Ureter (tissue), 1 donor: ENCODE measurements at regions not wholly inside any gene's neighbourhood (a gene's known extent, or its start where the extent isn't known, plus 50 kb on each side); places are given as distances from the start of the nearest gene placed in this dataset.

Experiments
- DNase-seq: peaks from one replicate; pipeline ENCODE4 v3.0.0-alpha.2; 2020; ENCODE audit warnings: low spot score
- donor health status: DM: yes; HTN: yes; CAD: no.

DNA sequence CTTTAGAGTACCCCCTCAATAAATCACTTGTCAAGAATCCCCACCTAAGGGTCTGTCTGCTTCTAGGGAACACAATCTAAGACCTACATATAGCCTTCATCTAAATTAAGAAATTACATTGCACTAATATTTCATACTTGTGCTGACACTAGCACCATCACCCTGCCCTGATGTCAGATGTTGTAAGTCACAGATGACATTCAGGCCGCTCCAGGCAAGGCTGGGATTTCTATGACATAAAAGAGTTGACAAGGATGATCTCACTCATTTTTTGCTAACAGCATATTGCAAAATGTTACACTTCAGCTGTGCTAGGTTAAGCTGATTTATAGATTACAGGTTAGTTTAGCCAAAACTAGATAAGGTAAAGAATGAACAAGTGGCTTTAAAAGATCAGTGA is 372.5 kb upstream of the GRIA1 start:
- no peak for DNase-seq

DNA sequence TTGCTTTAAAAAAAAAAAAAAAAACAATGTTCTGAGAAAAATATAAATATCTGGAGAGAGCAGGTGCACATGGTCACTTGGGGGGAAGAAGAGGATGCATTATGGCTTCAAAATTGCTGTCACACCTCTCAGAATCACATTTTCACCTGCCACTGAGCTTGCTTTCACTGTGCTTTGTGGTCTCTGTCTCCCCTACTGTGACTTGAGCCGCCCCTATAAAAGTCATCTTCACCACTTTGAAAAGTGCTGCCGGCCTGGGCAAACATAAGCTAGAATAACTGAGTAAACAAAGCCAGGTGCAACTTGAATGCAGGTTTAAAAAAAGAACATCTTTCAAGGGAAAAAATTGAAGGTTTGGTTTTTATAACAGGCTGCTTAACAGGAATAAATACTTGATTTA is 368.1 kb upstream of the GRIA1 start:
- DNase-seq: no peak

- no peak for DNase-seq
These were observed 360.2 kb upstream of the GRIA1 start for GRCh38 chr5:153130296-153130695.

DNA sequence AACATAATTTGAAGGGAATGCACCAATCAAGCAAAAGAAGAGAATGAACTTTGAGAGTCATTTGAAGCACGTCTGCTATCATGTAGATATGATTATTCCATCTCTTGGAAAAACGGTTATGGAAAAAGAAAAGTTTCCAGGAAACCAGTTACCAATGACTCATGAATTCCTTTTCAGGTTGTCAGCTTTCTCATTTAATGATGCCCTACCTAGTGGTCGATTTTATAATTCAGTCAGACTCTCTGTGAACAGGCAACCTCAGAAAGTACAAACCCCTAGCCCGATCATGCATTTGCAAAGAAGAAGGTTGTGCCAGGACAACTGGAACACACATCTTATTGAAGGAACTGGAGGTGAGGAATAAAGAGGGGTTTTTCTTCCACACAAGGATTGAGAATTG is 355.1 kb upstream of the GRIA1 start:
- DNase-seq: no peak

DNA sequence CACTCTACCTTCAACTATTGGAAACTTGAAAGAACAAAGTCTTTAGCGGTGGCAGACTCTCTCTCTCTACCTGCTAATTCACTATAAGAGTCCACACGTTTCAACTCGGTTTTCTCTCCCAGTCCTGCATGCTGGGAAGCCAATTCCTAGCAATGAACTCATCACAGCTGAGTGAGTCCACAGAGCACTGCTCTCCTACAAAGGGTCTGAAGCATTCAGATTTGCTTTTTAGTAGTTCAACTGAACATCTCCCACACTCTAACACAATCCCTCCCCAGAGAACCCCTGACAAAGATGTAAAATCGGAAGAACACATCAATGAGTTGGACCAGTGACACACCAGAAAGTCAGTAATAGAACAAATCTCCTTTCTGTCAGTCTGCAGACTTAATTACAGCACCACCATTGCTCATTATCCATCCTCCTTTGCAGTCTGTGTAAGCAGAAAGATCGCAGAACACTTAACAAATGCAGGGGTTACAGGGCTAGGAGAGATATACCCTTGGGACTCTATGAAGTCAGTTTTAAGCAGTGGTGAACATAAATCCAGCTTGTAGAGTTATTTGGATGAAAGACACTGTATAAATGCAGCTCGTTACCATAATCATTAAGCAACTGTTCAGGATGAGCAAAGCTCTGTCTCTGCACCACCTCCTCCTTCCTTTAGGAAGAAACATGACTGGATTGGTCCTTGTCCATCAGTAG is 353.4 kb upstream of the GRIA1 start:
- DNase-seq: no peak

GRCh38 chr5:153147891-153148623 is 342.4 kb upstream of the GRIA1 start:
- no peak for DNase-seq

GRCh38 chr5:153148624-153148976 is 341.9 kb upstream of the GRIA1 start:
- DNase-seq: no peak

DNA sequence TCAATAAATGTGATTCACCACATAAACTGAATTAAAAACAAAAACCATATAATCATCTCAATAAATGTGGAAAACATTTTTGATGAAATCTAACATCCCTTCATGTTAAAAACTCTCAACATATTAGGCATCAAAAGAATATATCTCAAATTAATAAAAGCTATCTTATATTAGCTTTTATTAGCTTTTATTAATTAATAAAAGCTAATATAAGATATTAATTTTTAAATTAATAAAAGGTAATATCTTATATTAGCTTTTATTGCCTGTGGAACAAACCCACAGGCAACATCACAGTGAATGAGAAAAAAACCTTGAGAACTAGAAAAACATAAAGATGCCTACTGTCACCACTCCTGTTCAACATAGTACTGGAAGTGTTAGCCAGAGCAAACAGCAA is 338.9 kb upstream of the GRIA1 start:
- no peak for DNase-seq

- DNase-seq: no peak
These were observed 337.4 kb upstream of the GRIA1 start for GRCh38 chr5:153153086-153153485.

GRCh38 chr5:153157156-153157555 is 333.3 kb upstream of the GRIA1 start:
- DNase-seq: no peak

DNA sequence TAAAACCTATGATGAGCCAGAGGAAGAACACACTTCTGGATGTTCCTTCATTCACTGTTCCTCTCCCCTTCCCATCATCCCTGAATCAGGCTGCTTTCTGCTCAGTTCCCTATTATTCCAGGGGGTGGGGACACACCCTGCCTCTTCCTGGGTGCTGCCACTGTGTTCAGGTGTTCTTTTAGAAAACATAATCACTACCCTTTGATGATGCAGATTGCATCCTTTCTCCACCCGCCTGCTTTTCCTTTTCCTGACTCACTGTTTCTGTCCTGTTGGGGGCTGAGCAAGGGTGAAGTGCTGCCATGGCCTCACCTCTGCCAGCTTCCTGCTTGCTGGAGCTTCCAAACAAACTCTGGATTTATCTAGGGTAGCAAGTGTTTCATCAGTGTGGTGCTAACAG is 331.9 kb upstream of the GRIA1 start:
- no peak for DNase-seq

DNA sequence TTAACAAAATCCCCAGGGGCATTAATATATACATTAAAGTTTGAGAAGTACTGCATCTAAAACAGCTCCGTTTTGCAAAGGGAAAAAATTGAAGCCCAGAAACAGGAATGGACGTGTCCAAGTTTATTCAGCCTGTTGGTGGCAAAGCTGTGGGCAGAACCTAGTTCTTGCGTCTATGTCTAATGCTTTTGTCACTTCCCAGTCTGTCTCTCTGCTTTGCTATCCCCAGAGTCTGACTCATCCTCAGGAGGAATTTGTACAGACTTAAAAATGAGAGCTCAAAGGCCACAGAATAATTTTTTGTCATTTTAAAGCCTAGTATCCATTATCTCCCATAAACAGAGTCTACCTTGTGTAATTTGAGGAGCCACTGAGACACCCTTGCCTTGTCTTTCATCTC is 330.9 kb upstream of the GRIA1 start:
- no peak for DNase-seq

DNA sequence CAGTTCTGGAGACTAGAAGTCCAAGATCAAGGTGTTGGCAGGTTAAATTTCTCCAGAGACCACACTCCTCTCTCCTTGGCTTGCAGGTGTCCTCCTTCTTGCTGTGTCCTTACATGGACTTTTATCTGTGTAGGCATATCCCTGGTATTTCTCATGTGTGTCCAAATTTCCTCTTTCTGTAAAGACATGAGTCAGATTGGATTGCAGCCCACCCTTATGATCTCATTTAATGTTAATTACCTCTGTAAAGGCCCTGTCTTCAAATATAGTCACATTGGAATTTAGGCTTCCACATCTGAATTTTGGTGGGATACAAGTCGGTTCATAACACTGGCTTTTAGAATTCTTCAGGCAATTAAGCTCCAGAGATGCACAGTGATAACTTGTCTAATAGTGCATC is 322.2 kb upstream of the GRIA1 start:
- no peak for DNase-seq

DNA sequence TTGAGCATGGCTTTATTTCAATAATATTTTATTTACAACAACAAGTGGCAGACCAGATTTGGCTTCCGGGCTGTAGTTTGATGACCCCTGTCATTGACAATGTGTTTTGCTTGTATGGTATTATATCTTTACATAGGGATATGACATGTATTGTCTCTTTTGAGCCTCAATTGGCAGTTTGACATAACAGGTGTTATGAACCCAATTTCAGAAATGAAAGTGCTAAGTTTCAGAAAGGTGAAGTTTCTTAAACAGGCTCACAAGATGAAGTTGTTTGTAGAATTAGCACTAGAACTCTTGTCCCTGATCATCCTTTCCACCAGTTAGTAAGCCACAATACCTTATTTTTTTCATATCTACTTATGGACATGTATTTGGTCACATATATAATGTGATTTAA is 303.0 kb upstream of the GRIA1 start:
- DNase-seq: no peak

DNA sequence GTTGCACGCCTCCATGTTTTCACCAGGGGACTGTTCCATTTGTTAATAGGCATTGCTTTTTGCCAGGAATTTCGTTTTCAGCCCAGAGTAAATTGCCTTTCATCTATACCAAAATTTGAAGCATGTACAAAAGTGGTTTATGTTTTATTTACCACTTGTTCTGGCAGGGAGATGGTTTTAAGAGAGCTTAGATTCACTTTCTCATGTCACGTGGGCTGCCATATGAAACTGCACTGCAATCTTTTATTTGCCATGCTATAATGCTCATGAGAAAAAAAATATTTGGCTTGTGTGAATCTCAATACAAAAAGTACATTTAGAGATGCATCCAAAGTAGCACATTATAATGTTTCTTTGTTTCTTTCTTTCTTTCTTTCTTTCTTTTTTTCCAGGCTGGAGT is 284.1 kb upstream of the GRIA1 start:
- DNase-seq: no peak

DNA sequence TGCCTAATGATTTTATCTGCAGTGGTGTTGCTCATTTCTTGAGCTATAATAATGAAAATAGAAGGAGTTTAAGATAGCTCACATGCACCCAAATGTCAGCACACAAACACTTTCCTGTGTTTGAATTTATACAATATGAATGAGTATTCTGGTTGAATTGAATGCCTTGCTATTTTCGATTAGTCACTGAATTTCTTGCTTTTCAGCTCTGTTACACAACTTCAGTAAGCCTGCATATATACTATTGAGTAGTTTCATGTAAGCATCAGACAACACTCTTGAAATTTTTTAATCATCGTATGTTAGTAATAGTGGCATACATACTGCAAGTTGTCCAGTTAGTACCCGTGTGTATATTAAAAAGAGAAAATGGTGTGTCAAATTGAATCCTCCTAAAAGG is 281.5 kb upstream of the GRIA1 start:
- DNase-seq: no peak

- DNase-seq: no peak
These were observed 280.8 kb upstream of the GRIA1 start for GRCh38 chr5:153209687-153210086.

DNA sequence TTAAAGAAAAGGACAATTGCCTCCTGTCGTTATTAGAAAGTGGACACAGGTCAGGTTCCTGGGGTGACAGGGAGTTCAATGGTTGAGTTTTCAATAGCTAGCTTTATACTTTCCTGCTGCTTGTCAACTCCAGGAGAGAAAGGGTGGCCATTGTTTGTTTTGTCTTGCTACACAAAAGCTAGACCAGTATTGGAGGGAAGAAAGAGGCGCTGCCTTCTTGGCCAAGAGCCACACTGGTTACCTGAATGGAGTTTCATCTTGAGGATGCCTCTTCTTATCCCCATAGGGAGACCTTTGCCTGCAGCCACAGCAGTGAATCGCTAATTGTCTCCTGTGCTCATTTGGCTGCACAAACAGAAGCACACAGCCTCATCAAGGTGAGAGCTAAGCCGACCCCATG is 279.4 kb upstream of the GRIA1 start:
- DNase-seq: no peak

- DNase-seq: no peak
These were observed 278.0 kb upstream of the GRIA1 start for GRCh38 chr5:153212471-153212870.

- DNase-seq: no peak
These were observed 267.5 kb upstream of the GRIA1 start for GRCh38 chr5:153222936-153223335.

GRCh38 chr5:153223376-153223775 is 267.1 kb upstream of the GRIA1 start:
- DNase-seq: no peak

- DNase-seq: no peak
These were observed 265.8 kb upstream of the GRIA1 start for GRCh38 chr5:153224651-153225050.

DNA sequence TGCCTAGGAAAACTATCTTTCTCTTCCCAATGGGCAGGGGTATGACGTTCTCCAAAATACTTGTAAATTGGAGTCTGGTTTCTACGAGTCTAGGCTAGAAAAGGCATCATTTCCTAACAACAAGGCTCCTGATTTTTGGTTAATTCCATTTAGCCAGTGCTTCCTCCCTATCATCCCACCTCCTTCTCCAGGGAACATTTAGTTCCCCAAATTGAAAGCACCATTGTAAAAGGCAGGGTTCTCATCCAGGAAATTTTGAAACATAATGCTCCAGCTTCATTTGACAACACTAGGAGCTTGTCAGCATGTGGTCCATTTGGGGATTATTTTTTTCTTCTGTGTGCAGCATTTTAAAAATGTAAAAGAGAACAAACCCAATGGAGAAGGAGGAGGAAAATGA is 256.5 kb upstream of the GRIA1 start:
- DNase-seq: no peak

- no peak for DNase-seq
These were observed 254.2 kb upstream of the GRIA1 start for GRCh38 chr5:153236319-153236718.
